HG03378 (cell line): ENCODE measurements at regions not wholly inside any gene's neighbourhood (a gene's known extent, or its start where the extent isn't known, plus 50 kb on each side); places are given as distances from the start of the nearest gene placed in this dataset.
A peak's percentile ranks its signal among the peaks of the same experiment; 100 is the strongest.
"Not testable (repeated sequence)": the region's sequence is repeated elsewhere in the genome, so short reads cannot be mapped to it uniquely, and the experiment has no call there.

Experiments
- ATAC-seq: cut with Tn5 transposase; IDR thresholded peaks from one replicate; pipeline ENCODE4 v1.9.1; 2021; ENCODE audit warnings: mild to moderate bottlenecking, moderate library complexity; ENCODE audit not compliant: unreplicated experiment

GRCh38 chr15:35211240-35211902 is 126.3 kb upstream of the NANOGP8 start:
- no peak for ATAC-seq

GRCh38 chr15:35210370-35210769 is 125.3 kb upstream of the NANOGP8 start:
- no peak for ATAC-seq

- ATAC-seq, result no peak
Measured at GRCh38 chr15:35209838-35210237, 124.7 kb upstream of the NANOGP8 start.

DNA sequence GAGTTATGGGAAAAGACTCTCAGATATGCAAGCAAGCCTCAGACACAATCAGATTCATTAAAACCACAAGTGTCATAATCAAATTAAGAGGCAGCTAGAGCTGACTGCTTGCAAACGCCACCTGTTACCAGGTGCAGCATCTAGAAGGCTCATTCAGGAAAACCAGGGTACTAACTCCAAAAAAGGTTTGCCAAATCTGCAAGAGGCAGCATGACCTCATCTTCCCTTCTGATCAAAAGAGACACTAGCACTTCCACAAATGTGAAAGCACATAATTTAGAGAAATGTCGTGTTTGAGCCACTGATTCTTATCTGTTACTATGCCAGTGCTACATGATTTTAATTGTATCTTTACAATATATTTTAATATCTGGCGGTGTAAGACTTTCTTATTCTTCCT is 123.3 kb upstream of the NANOGP8 start:
- ATAC-seq, result no peak

DNA sequence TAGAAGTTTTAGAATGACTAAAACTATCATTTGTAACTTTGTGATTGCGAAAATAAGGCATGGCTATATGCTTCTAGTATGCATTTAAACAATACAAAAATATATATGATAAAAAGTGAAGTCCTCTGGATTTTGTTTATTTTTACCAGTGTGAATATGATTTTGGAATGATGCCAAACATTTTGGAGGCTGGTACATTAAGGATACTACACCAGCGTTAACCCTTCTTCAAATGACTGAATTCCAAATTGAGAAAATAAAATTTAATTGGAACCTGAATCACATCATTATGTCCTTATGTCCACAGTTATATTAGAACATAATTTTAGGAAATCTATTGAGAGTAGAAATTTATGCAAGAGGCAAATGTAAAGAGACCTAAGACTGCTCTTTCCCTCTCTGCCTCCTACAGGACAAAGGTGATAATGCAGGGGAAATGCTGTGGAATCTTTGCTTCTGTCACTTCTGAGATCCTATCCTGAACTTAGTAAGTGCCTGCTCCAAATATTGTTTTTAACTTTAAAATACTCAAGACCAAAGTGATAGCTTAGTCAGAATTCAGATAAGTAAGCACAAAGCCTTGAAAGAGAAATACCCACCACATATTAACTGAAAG is 121.1 kb upstream of the NANOGP8 start:
- ATAC-seq, result no peak

DNA sequence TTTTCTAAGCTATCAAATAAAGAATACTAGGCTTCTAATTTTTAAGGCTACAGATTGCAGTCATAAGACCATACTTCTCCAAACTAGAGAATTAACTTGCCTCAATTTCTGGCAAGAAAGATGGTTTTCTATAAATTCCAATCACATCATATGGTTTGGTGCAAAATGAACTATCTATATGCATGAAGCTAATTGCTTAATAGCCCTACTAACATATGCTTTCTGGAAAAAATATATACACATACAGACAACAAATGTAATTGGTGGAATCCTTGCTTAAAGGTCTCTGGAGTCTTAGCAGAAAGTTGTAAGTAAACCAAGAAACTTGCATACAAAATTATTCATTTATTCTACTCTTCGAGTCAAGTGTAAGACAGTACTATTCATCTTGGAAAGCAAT is 113.1 kb upstream of the NANOGP8 start:
- no peak for ATAC-seq

GRCh38 chr15:35197754-35198153 is 112.7 kb upstream of the NANOGP8 start:
- ATAC-seq, result no peak

- no peak for ATAC-seq
Measured at GRCh38 chr15:35197306-35197705, 112.2 kb upstream of the NANOGP8 start.

DNA sequence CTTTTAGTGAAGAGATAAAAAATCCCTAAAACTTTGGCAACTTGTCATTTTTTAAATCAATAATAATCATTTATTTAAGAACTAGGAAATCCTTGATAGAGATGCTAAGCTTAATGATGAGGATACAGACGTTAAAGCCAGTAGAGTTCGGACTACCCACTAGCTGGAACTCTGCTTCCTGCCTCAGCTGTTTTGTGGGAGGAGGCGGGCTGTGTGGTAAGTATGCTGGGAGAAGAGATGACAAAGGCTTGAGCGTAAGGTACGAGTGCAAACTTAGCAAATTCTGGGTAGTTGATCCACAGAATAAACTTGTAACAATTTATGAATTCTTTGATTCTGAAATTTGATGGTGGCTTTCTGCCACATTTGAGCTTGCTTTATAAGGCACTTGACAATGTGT is 111.2 kb upstream of the NANOGP8 start:
- ATAC-seq, result no peak

- ATAC-seq, result no peak
Measured at GRCh38 chr15:35195649-35196048, 110.6 kb upstream of the NANOGP8 start.

GRCh38 chr15:35195031-35195430 is 109.9 kb upstream of the NANOGP8 start:
- ATAC-seq, result no peak

DNA sequence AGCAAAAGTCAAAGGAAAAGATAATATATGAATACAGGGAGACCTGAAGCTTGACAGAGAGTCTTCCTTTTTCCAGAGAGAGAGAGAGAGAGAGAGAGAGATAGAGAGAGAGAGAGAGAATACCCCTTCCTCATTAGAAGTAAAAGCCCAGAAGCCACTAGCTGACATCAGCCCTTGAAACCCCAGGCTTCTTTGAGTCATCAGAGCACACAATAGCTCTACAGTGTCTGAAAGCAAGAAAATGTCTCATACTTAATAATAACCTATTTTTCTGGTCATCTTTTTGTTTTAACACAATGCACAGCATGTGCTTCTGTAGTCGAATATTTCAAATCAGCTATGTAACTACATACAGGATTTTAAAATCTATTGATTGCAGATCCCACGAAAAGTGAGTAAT is 109.2 kb upstream of the NANOGP8 start:
- ATAC-seq, result no peak

GRCh38 chr15:35191783-35192182 is 106.7 kb upstream of the NANOGP8 start:
- ATAC-seq, result no peak

GRCh38 chr15:35186346-35186745 is 101.3 kb upstream of the NANOGP8 start:
- no peak for ATAC-seq

GRCh38 chr15:35184646-35185045 is 99.6 kb upstream of the NANOGP8 start:
- no peak for ATAC-seq

DNA sequence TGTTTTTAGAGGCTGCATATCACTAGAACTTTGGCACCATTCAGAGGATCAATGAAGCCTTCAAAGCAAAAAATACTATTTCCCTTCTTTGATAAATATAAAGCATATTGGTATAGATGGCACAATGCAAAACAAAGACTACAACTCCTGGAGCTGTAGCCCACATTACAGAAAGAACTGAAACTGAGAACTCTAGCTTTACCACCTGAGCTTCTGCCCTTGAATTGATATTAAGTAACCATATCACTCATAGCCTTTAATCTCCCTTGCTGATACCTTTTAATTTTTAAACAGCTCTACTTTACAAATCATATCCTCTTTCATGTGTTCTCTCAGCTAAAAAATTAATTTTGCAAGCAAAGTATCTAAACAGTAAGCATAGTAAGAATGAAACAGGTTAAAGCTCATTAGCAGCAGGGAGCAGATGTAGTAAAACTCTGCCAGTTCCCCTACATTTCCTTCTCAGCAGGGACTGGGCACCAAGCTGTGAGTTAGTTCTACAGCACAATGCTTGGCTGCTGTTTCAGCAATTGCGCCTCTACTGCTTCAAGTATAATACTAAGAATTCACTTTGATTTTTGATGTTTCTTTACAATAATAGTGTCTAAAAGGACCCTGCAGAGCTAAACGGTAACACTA is 97.9 kb upstream of the NANOGP8 start:
- peak; percentile 83 for ATAC-seq

DNA sequence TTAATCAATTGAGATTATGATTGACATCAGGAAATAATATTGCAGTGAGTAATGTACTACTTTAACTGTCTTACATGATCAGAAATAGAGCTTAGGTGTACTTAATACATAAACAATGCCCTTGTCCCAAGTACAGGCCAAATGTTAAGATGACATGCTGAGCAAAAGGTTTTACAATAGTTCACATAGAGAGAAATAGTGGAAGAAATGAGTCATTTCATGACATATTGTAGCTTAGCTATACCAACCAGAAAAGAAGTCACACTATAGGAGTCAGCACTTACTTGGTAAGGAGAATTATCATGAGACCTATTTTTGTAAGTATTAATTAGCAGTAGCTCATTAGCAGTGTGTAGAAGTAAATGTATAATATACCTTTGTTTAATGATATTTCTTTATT is 96.4 kb upstream of the NANOGP8 start:
- ATAC-seq, result peak; percentile 85

- no peak for ATAC-seq
Measured at GRCh38 chr15:35179739-35180138, 94.6 kb upstream of the NANOGP8 start.

DNA sequence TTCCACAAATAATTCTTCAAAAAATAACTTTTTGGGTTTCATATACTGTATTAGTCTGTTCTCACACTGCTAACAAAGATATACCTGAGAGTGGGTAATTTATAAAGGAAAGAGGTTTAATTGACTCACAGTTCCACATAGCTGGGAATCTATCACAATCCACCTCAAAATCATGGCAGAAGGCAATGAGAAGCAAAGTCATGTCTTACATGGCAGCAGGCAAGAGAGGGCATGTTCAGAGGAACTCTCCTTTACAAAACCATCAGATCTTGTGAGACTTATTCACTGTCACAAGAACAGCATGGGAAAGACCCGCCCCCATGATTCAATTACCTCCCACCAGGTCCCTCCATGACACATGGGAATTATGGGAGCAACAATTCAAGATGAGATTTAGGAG is 93.1 kb upstream of the NANOGP8 start:
- not testable (repeated sequence) for ATAC-seq

- no peak for ATAC-seq
Measured at GRCh38 chr15:35174948-35175347, 89.9 kb upstream of the NANOGP8 start.

DNA sequence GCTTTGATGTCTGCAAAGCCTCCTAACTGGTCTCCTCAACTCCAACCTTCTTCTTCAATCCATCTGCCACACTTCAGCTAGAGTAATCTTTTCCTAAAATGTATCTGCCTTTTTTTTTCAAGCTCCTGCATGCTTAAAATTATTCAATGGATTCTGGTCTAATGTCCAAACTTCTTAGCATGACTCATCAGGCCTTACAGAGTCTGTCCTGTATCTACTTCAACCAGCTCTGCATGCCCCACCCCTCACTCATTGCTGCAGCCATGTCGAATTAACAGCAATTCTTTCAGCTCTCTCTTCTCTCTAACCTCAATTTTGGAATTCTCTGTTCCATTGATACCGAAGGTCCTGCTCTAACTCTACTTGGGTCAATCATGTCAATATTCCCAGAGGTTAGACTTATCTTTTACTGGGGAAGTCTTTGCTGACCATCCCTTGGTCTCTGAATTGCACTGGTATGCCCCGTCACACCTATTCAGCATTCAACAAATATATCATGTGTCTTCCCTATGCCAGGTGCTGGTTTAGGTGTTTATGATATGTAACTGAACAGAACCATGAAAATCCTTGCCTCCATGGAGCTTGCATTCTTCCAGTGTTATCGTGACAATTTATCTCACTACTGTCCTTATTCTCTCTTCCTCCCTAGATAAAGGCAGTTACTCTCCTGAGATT is 88.5 kb upstream of the NANOGP8 start:
- ATAC-seq, result no peak

- ATAC-seq, result no peak
Measured at GRCh38 chr15:35170207-35170606, 85.1 kb upstream of the NANOGP8 start.
